H1 (cell line): ENCODE measurements at regions not wholly inside any gene's neighbourhood (a gene's known extent, or its start where the extent isn't known, plus 50 kb on each side); places are given as distances from the start of the nearest gene placed in this dataset.
A peak's percentile ranks its signal among the peaks of the same experiment; 100 is the strongest.

Source experiments
- CTCF ChIA-PET: fragments of 300-600 bp; sonication (Branson Sonifier 250); formaldehyde crosslinking; loops from one replicate; lab custom pipeline; 2021; ENCODE audit not compliant: partially characterized antibody; lab: Charles Lee
- POLR2A ChIA-PET: fragments of 300-600 bp; sonication (Branson Sonifier 250); formaldehyde crosslinking; loops from one replicate; lab custom pipeline; 2021; ENCODE audit warnings: inconsistent platforms; ENCODE audit not compliant: partially characterized antibody; lab: Charles Lee
- DNase-seq, 2 experiments: peaks; one replicate each; pipeline versions ENCODE4 v3.0.0 to v3.0.0-alpha.2; 2010 to 2022; ENCODE audit warnings: low spot score in 2 of 2, low read depth in 1 of 2, mixed read lengths in 1 of 2
- FAIRE-seq: peaks from 2 replicates; lab custom pipeline; 2011; peaks lifted over from hg19 to GRCh38; lab: Jason Lieb, UNC
- H2AFZ ChIP-seq: 2 replicates; pipeline ENCODE4 v1.8.1; 2012; ENCODE audit warnings: low read length, inconsistent platforms
- H2AK5ac ChIP-seq: 2 replicates; pipeline ENCODE4 v1.6.1; 2013; ENCODE audit warnings: low read depth, low read length
- H2BK120ac ChIP-seq: replicated peaks from 2 replicates; pipeline ENCODE3; 2013; ENCODE audit warnings: low read depth, low read length, inconsistent platforms
- H2BK12ac ChIP-seq: 2 replicates; pipeline ENCODE4 v1.6.1; 2013; ENCODE audit warnings: low read depth, low read length
- H2BK15ac ChIP-seq: 2 replicates; pipeline ENCODE4 v1.6.1; 2013; ENCODE audit warnings: low read length
- H2BK20ac ChIP-seq: 2 replicates; pipeline ENCODE4 v1.6.1; 2013; ENCODE audit warnings: low read length
- H2BK5ac ChIP-seq: 2 replicates; pipeline ENCODE4 v1.6.1; 2013; ENCODE audit warnings: low read depth, low read length
- H3K14ac ChIP-seq: 2 replicates; pipeline ENCODE4 v1.6.1; 2013; ENCODE audit warnings: inconsistent platforms; ENCODE audit not compliant: insufficient read length
- H3K18ac ChIP-seq: 2 replicates; pipeline ENCODE4 v1.6.1; 2013; ENCODE audit warnings: low read length; ENCODE audit errors: extremely low read depth
- H3K23ac ChIP-seq: 2 replicates; pipeline ENCODE4 v1.6.1; 2013; ENCODE audit warnings: inconsistent platforms; ENCODE audit not compliant: insufficient read length
- H3K23me2 ChIP-seq: 2 replicates; pipeline ENCODE4 v1.6.1; 2013; ENCODE audit warnings: low read depth, low read length
- H3K27ac ChIP-seq: 2 replicates; pipeline ENCODE4 v1.6.1; 2011; ENCODE audit warnings: low read depth, low read length, inconsistent platforms
- H3K27me3 ChIP-seq, 4 experiments: replicated peaks in 1 of 4; 1 replicate in 1 of 4; 2 replicates in 3 of 4; pipeline versions ENCODE4 v1.6.1 to v1.8.1; 2011 to 2013; ENCODE audit warnings: low read length in 3 of 4, mild to moderate bottlenecking in 3 of 4, inconsistent platforms in 2 of 4, mixed read lengths in 2 of 4, moderate library complexity in 1 of 4; ENCODE audit not compliant: control insufficient read depth in 3 of 4, insufficient read depth in 3 of 4; ENCODE audit errors: extremely low read depth in 1 of 4
- H3K36me3 ChIP-seq, 4 experiments: 2 replicates each; pipeline versions ENCODE4 v1.6.1 to v1.8.1; 2011 to 2013; ENCODE audit warnings: mild to moderate bottlenecking in 4 of 4, low read length in 3 of 4, moderate library complexity in 2 of 4, control low read depth in 1 of 4, inconsistent platforms in 1 of 4; ENCODE audit not compliant: insufficient read depth in 4 of 4, control insufficient read depth in 2 of 4
- H3K4ac ChIP-seq: replicated peaks from 2 replicates; pipeline ENCODE3; 2013; ENCODE audit warnings: low read length, low read depth, mixed read lengths, inconsistent platforms; ENCODE audit not compliant: insufficient read length
- H3K4me1 ChIP-seq, 4 experiments: replicated peaks in 1 of 4; 1 replicate in 1 of 4; 2 replicates in 3 of 4; pipeline versions ENCODE4 v1.6.1 to v1.8.1; 2011 to 2013; ENCODE audit warnings: low read length in 3 of 4, inconsistent platforms in 2 of 4, mixed read lengths in 1 of 4; ENCODE audit not compliant: insufficient read depth in 4 of 4, control insufficient read depth in 3 of 4
- H3K4me2 ChIP-seq, 2 experiments: 2 replicates each; pipeline versions ENCODE4 v1.6.1 to v1.8.1; 2011 to 2013; ENCODE audit warnings: low read depth in 2 of 2, low read length in 2 of 2, control low read depth in 1 of 2, inconsistent platforms in 1 of 2, mild to moderate bottlenecking in 1 of 2; ENCODE audit not compliant: insufficient read depth in 1 of 2
- H3K4me3 ChIP-seq, 4 experiments: fragments of 200-600, 300-600 bp in 1 of 4; sonication (generic), shearing (Covaris generic), sonication (Bioruptor Twin) in 1 of 4; 2 replicates each; pipeline versions ENCODE4 v1.5.1 to v1.8.1; 2011 to 2016; ENCODE audit warnings: low read length in 4 of 4, low read depth in 3 of 4, control low read depth in 2 of 4, inconsistent platforms in 2 of 4, mild to moderate bottlenecking in 2 of 4, mixed read lengths in 1 of 4, moderate library complexity in 1 of 4; ENCODE audit not compliant: insufficient read depth in 2 of 4; ENCODE audit errors: extremely low read depth in 1 of 4
- H3K56ac ChIP-seq: replicated peaks from 2 replicates; pipeline ENCODE3; 2013; ENCODE audit warnings: low read depth, mild to moderate bottlenecking, mixed read lengths, low read length, inconsistent platforms; ENCODE audit not compliant: insufficient read length
- H3K79me1 ChIP-seq: 2 replicates; pipeline ENCODE4 v1.6.1; 2013; ENCODE audit warnings: low read depth, low read length, control low read depth
- H3K79me2 ChIP-seq, 2 experiments: 2 replicates each; pipeline versions ENCODE4 v1.6.1 to v1.8.1; 2012 to 2013; ENCODE audit warnings: low read length in 2 of 2, mild to moderate bottlenecking in 2 of 2, inconsistent platforms in 1 of 2; ENCODE audit not compliant: insufficient read depth in 2 of 2, control insufficient read depth in 1 of 2
- H3K9ac ChIP-seq, 4 experiments: replicated peaks in 1 of 4; 1 replicate in 1 of 4; 2 replicates in 3 of 4; pipeline versions ENCODE4 v1.6.1 to v1.8.1; 2011 to 2013; ENCODE audit warnings: low read depth in 3 of 4, low read length in 3 of 4, control low read depth in 2 of 4, mild to moderate bottlenecking in 2 of 4, moderate library complexity in 2 of 4, inconsistent platforms in 1 of 4; ENCODE audit errors: extremely low read depth in 1 of 4
- H3K9me3 ChIP-seq, 2 experiments: 2 replicates each; pipeline versions ENCODE4 v1.6.1 to v1.8.1; 2012 to 2013; ENCODE audit warnings: mild to moderate bottlenecking in 2 of 2, moderate library complexity in 2 of 2, control low read depth in 1 of 2, inconsistent platforms in 1 of 2, low read depth in 1 of 2, low read length in 1 of 2, mixed read lengths in 1 of 2; ENCODE audit not compliant: insufficient read depth in 2 of 2
- H4K20me1 ChIP-seq, 2 experiments: replicated peaks in 1 of 2; 2 replicates each; pipeline versions ENCODE3 to v1.8.1; 2011 to 2013; ENCODE audit warnings: inconsistent platforms in 2 of 2, low read length in 2 of 2, mild to moderate bottlenecking in 1 of 2; ENCODE audit not compliant: insufficient read depth in 2 of 2, control insufficient read depth in 1 of 2
- H4K5ac ChIP-seq: 2 replicates; pipeline ENCODE4 v1.6.1; 2013; ENCODE audit warnings: low read length, low read depth, mixed read lengths, inconsistent platforms; ENCODE audit not compliant: insufficient read length
- H4K8ac ChIP-seq: 2 replicates; pipeline ENCODE4 v1.8.0; 2013; ENCODE audit warnings: mild to moderate bottlenecking, moderate library complexity, low read length, inconsistent platforms; ENCODE audit not compliant: insufficient read depth; ENCODE audit errors: extremely low read depth
- H4K91ac ChIP-seq: replicated peaks from 2 replicates; pipeline ENCODE3; 2013; ENCODE audit warnings: low read length, mixed read lengths, inconsistent platforms; ENCODE audit not compliant: insufficient read length
- JUN ChIP-seq: IDR thresholded peaks from 2 replicates; pipeline ENCODE4 v1.6.1; 2011; ENCODE audit warnings: low read depth, mild to moderate bottlenecking, improper control_type of control experiment, low read length
- KDM1A ChIP-seq: fragments of 200-600, 300-600 bp; sonication (generic); IDR thresholded peaks from 2 replicates; pipeline ENCODE4 v1.7.1; 2016; ENCODE audit warnings: mild to moderate bottlenecking, low read length, borderline replicate concordance
- RAD21 ChIP-seq, 2 experiments: IDR thresholded peaks in 1 of 2; conservative IDR thresholded peaks in 1 of 2; 2 replicates each; pipeline ENCODE4 v1.6.1; 2011; ENCODE audit warnings: low read depth in 2 of 2, low read length in 2 of 2, improper control_type of control experiment in 1 of 2, inconsistent platforms in 1 of 2, mild to moderate bottlenecking in 1 of 2, moderate library complexity in 1 of 2
- ZNF274 ChIP-seq: IDR thresholded peaks from 2 replicates; pipeline ENCODE4 v1.7.0; 2012; ENCODE audit warnings: low read length, borderline replicate concordance; ENCODE audit errors: extremely low read depth
- WGBS, 2 experiments: shearing (Covaris generic) in 1 of 2; methylation state at CpG; one replicate each; pipeline versions ENCODE4 v1.1.6 to v1.1.7; 2013 to 2015; ENCODE audit warnings: low lambda C conversion rate in 2 of 2, mixed read lengths in 2 of 2, inconsistent platforms in 1 of 2, low coverage in 1 of 2, missing lambda C conversion rate in 1 of 2; ENCODE audit not compliant: insufficient replicate concordance in 2 of 2, insufficient coverage in 1 of 2, insufficient read length in 1 of 2; ENCODE audit errors: extremely low coverage in 1 of 2, missing lambda C conversion rate in 1 of 2; 5-methylcytosine and 5-hydroxymethylcytosine counted together
- TF ChIP-seq, protein P1 (sequence below), 3 experiments: IDR thresholded peaks; 1 replicate in 2 of 3; 2 replicates in 1 of 3; pipeline versions ENCODE4 v1.5.1 to v1.6.1; 2011; ENCODE audit warnings: low read length in 3 of 3, mild to moderate bottlenecking in 3 of 3, inconsistent platforms in 2 of 3, low read depth in 1 of 3, moderate library complexity in 1 of 3; ENCODE audit not compliant: insufficient read depth in 1 of 3; ENCODE audit errors: control extremely low read depth in 1 of 3

GRCh38 chr4:161254375-161254774, 909.4 kb downstream of the FSTL5 start:
- no peak overlapping the region for H2BK5ac ChIP-seq
- H3K79me1 ChIP-seq: no peaks in the 10 kb centered on the region
- no peak overlapping the region for H3K18ac ChIP-seq
- H4K91ac ChIP-seq: no peak overlapping the region
- H3K23ac ChIP-seq: no peak overlapping the region
- FAIRE-seq: no peak
- H2BK20ac ChIP-seq: no peak overlapping the region
- H3K27me3 ChIP-seq: no peaks in the 10 kb centered on the region
- 88% methylated on average over 3 of the region's 3 CpGs; no CpG with 5 or more reads in 1 of the 2 experiments for WGBS, 2 experiments
- H3K23me2 ChIP-seq: no peaks in the 10 kb centered on the region
- TF ChIP-seq, protein P1, sequence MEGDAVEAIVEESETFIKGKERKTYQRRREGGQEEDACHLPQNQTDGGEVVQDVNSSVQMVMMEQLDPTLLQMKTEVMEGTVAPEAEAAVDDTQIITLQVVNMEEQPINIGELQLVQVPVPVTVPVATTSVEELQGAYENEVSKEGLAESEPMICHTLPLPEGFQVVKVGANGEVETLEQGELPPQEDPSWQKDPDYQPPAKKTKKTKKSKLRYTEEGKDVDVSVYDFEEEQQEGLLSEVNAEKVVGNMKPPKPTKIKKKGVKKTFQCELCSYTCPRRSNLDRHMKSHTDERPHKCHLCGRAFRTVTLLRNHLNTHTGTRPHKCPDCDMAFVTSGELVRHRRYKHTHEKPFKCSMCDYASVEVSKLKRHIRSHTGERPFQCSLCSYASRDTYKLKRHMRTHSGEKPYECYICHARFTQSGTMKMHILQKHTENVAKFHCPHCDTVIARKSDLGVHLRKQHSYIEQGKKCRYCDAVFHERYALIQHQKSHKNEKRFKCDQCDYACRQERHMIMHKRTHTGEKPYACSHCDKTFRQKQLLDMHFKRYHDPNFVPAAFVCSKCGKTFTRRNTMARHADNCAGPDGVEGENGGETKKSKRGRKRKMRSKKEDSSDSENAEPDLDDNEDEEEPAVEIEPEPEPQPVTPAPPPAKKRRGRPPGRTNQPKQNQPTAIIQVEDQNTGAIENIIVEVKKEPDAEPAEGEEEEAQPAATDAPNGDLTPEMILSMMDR (IDR thresholded peaks at IDR 0.05; ENCODE audit: control extremely low read depth in 1 of 3, insufficient read depth in 1 of 3, low read depth in 1 of 3, low read length in 3 of 3): peak in 1 of 3 experiments; percentile 11; a peak in 2 of 4 replicates
- TF ChIP-seq KDM1A (peak; percentile 58; the same call in 1 of the 2 replicates), RAD21 (IDR thresholded peaks at IDR 0.05 in 1 of 2, conservative IDR thresholded peaks at IDR 0.05 in 1 of 2; ENCODE audit: low read depth in 2 of 2, low read length in 2 of 2) (peak; percentile 40 to 50; a peak in 3 of 4 replicates), ZNF274 (no peak), JUN (no peak)
- TF ChIP-seq, all 59 proteins: peak for 3
- no peak for DNase-seq
- H3K56ac ChIP-seq: no peak overlapping the region
- H2AFZ ChIP-seq: no peak overlapping the region
- ChIA-PET POLR2A (no interaction called here), CTCF (interaction anchor here (0.6 to 2.2 kb wide), 3 partner anchors 207 to 1623 kb away, joined by 3 to 5 read pairs (median 4); no protein-coding TSS in a partner anchor)
- H3K4me1 ChIP-seq: no peaks in the 10 kb centered on the region
- no peak overlapping the region for H3K4ac ChIP-seq
- no peak overlapping the region for H2BK120ac ChIP-seq
- no peak overlapping the region for H2BK12ac ChIP-seq
- H3K14ac ChIP-seq: no peak overlapping the region
- H3K9ac ChIP-seq: no peak overlapping the region
- no peak overlapping the region for H3K4me2 ChIP-seq
- H3K27ac ChIP-seq: no peak overlapping the region
- peaks cover 0 to 5% (median 0%) of the 10 kb centered on the region in 4 experiments; a peak in 1 of 8 replicates for H3K36me3 ChIP-seq
- no peaks in the 10 kb centered on the region for H3K79me2 ChIP-seq
- H4K5ac ChIP-seq: no peak overlapping the region
- no peak overlapping the region for H4K8ac ChIP-seq
- no peak overlapping the region for H2BK15ac ChIP-seq
- H3K4me3 ChIP-seq: no peak overlapping the region
- no peak overlapping the region for H2AK5ac ChIP-seq
- peaks cover 33 to 37% of the 10 kb centered on the region in 2 experiments for H3K9me3 ChIP-seq
- H4K20me1 ChIP-seq: no peaks in the 10 kb centered on the region
